Endothelial cell of umbilical vein (primary cell): ENCODE measurements at regions not wholly inside any gene's neighbourhood (a gene's known extent, or its start where the extent isn't known, plus 50 kb on each side); places are given as distances from the start of the nearest gene placed in this dataset.

Experiments used
- BruUV-seq: library from RNA; stranded (reverse); fragments of 400-500 nt; replicated peaks from 2 replicates; lab custom pipeline; 2021; lab: Mats Ljungman, UMichigan
- CTCF ChIA-PET: fragments of 300-600, 350-600 bp; sonication (Branson Sonifier 250); formaldehyde crosslinking; loops from one replicate; lab custom pipeline; 2021; ENCODE audit warnings: antibody characterized with exemption, inconsistent platforms; lab: Charles Lee
- POLR2A ChIA-PET: fragments of 300-600, 350-600 bp; sonication (Branson Sonifier 250); formaldehyde crosslinking; loops from one replicate; lab custom pipeline; 2021; ENCODE audit warnings: antibody characterized with exemption, inconsistent platforms; lab: Charles Lee
- DNase-seq: peaks from one replicate; pipeline ENCODE4 v3.0.0-alpha.2; 2011; ENCODE audit warnings: low read depth, low spot score
- FAIRE-seq: peaks from 2 replicates; lab custom pipeline; 2011; peaks lifted over from hg19 to GRCh38; lab: Jason Lieb, UNC
- H2AFZ ChIP-seq: 2 replicates; pipeline ENCODE4 v1.6.0; 2012; ENCODE audit warnings: low read depth, low read length, control low read depth, inconsistent platforms
- H3K27ac ChIP-seq: 2 replicates; pipeline ENCODE4 v1.5.1; 2011; ENCODE audit warnings: low read depth, mild to moderate bottlenecking, control low read depth, low read length, moderate library complexity; ENCODE audit not compliant: insufficient read depth
- H3K27me3 ChIP-seq, 2 experiments: 2 replicates each; pipeline versions ENCODE4 v1.6.0 to v1.6.1; 2011; ENCODE audit warnings: low read length in 2 of 2, mixed read lengths in 1 of 2; ENCODE audit not compliant: control insufficient read depth in 2 of 2, insufficient read depth in 2 of 2
- H3K36me3 ChIP-seq, 2 experiments: 2 replicates in 1 of 2; 3 replicates in 1 of 2; pipeline ENCODE4 v1.5.1; 2011; ENCODE audit warnings: low read length in 2 of 2, mild to moderate bottlenecking in 1 of 2, moderate library complexity in 1 of 2; ENCODE audit not compliant: control insufficient read depth in 2 of 2, insufficient read depth in 2 of 2; ENCODE audit errors: extremely low read depth in 1 of 2
- H3K4me1 ChIP-seq: 3 replicates; pipeline ENCODE4 v1.5.1; 2011; ENCODE audit warnings: mild to moderate bottlenecking, low read length; ENCODE audit not compliant: control insufficient read depth, insufficient read depth; ENCODE audit errors: extremely low read depth
- H3K4me2 ChIP-seq: 2 replicates; pipeline ENCODE4 v1.6.1; 2011; ENCODE audit warnings: low read length, control low read depth, mixed read lengths; ENCODE audit not compliant: insufficient read depth
- H3K4me3 ChIP-seq, 3 experiments: fragments of 200-600 bp in 1 of 3; sonication (generic), shearing (Covaris generic) in 1 of 3; replicated peaks in 1 of 3; 2 replicates each; pipeline ENCODE4 v1.5.1; 2011 to 2016; ENCODE audit warnings: control low read depth in 3 of 3, low read length in 3 of 3, mild to moderate bottlenecking in 2 of 3, inconsistent platforms in 1 of 3, low read depth in 1 of 3, moderate library complexity in 1 of 3; ENCODE audit not compliant: insufficient read depth in 1 of 3
- H3K79me2 ChIP-seq: 2 replicates; pipeline ENCODE4 v1.6.0; 2012; ENCODE audit warnings: low read length, inconsistent platforms; ENCODE audit not compliant: control insufficient read depth, insufficient read depth
- H3K9ac ChIP-seq: replicated peaks from 2 replicates; pipeline ENCODE3; 2011; ENCODE audit warnings: low read length, control low read depth; ENCODE audit not compliant: insufficient read depth; ENCODE audit errors: extremely low read depth
- H3K9me1 ChIP-seq: replicated peaks from 3 replicates; pipeline ENCODE4 v1.6.0; 2011; ENCODE audit warnings: mild to moderate bottlenecking, low read length; ENCODE audit not compliant: control insufficient read depth, insufficient read depth; ENCODE audit errors: extremely low read depth
- H3K9me3 ChIP-seq: replicated peaks from 2 replicates; pipeline ENCODE4 v1.5.1; 2012; ENCODE audit warnings: low read length, inconsistent platforms; ENCODE audit not compliant: control insufficient read depth, insufficient read depth
- H4K20me1 ChIP-seq: replicated peaks from 2 replicates; pipeline ENCODE3; 2011; ENCODE audit warnings: mild to moderate bottlenecking, low read length; ENCODE audit not compliant: control insufficient read depth, insufficient read depth; ENCODE audit errors: extremely low read depth
- EZH2 ChIP-seq: IDR thresholded peaks from 2 replicates; pipeline ENCODE4 v1.6.1; 2012; ENCODE audit warnings: borderline replicate concordance, low read depth, mild to moderate bottlenecking, moderate library complexity, low read length, inconsistent platforms; ENCODE audit not compliant: severe bottlenecking
- FOS ChIP-seq: IDR thresholded peaks from 2 replicates; pipeline ENCODE4 v1.6.1; 2011; ENCODE audit warnings: mild to moderate bottlenecking, low read length, moderate library complexity, borderline replicate concordance; ENCODE audit not compliant: insufficient read depth
- GATA2 ChIP-seq: IDR thresholded peaks from 2 replicates; pipeline ENCODE4 v1.7.0; 2011; ENCODE audit warnings: low read depth, mild to moderate bottlenecking, moderate library complexity, mixed read lengths, low read length; ENCODE audit not compliant: insufficient read length, insufficient read depth
- JUN ChIP-seq: IDR thresholded peaks from 2 replicates; pipeline ENCODE4 v1.6.1; 2011; ENCODE audit warnings: borderline replicate concordance, low read depth; ENCODE audit not compliant: insufficient read length, insufficient read depth
- MYC ChIP-seq: IDR thresholded peaks from one replicate; pipeline ENCODE4 v1.6.1; 2011; ENCODE audit warnings: mild to moderate bottlenecking, low read depth, low read length
- POLR2A ChIP-seq: IDR thresholded peaks from 2 replicates; pipeline ENCODE4 v1.6.1; 2012; ENCODE audit warnings: low read depth, mild to moderate bottlenecking, control low read depth, low read length
- POLR2AphosphoS5 ChIP-seq: IDR thresholded peaks from 2 replicates; pipeline ENCODE4 v1.6.1; 2012; ENCODE audit warnings: low read depth, mild to moderate bottlenecking, control low read depth, low read length, moderate library complexity; ENCODE audit not compliant: insufficient read depth
- dilution Hi-C: fragments of 300-500 bp; cut with MboI; formaldehyde crosslinking; loops from one replicate; pipeline ENCODE4 v1.15.0; 2019; ENCODE audit warnings: low sequenced_read_pairs; ENCODE audit not compliant: extremely low pct_ligation_motif_present
- intact Hi-C: fragments of 100-400 bp; cut with micrococcal nuclease; formaldehyde crosslinking; loops from one replicate; pipeline ENCODE4 v1.10.0; 2022
- TF ChIP-seq, protein P1 (sequence below): IDR thresholded peaks from 2 replicates; pipeline ENCODE4 v1.6.1; 2011; ENCODE audit not compliant: insufficient read depth, insufficient read length
- TF ChIP-seq, protein P2 (sequence below), 2 donors: IDR thresholded peaks; 1 replicate in 1 of 2; 2 replicates in 1 of 2; pipeline ENCODE4 v1.5.1; 2011; ENCODE audit warnings: low read length in 2 of 2, mild to moderate bottlenecking in 2 of 2, moderate library complexity in 2 of 2, control low read depth in 1 of 2, inconsistent platforms in 1 of 2, low read depth in 1 of 2; ENCODE audit not compliant: insufficient read depth in 1 of 2; ENCODE audit errors: extremely low read depth in 1 of 2

DNA sequence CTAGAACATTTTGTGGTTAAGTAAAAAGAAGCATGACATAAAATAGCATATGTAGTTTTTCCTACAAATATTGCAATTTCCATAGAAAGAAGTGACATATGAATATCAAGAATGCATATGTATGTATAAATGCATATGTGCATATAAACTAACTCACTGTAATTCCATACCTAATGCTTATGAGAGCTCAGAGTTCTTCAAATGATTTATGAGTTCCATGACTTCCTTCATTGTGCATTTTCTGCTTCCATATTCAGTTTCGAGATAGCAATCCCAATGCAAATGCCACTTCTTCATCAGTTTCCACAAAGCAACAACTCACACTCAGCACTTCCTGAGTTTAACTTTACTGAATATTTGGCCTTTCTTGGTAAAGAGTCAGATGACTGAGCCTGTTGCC is 1744.3 kb upstream of the MIR17HG start:
- Histone ChIP-seq H3K27me3 (no peaks in the 10 kb centered on the region), H3K9me3 (no peaks in the 10 kb centered on the region), H3K4me1 (no peaks in the 10 kb centered on the region), H3K9ac (no peak overlapping the region), H3K79me2 (no peaks in the 10 kb centered on the region), H3K27ac (no peak overlapping the region), H4K20me1 (no peaks in the 10 kb centered on the region), H2AFZ (no peak overlapping the region), H3K4me3 (no peak overlapping the region), H3K36me3 (no peaks in the 10 kb centered on the region), H3K9me1 (no peaks in the 10 kb centered on the region), H3K4me2 (no peak overlapping the region)
- intact Hi-C loops (no loop called here), dilution Hi-C loops (no loop called here)
- ChIA-PET CTCF (no interaction called here), POLR2A (no interaction called here)
- no peak for TF ChIP-seq EZH2
- no peak for TF ChIP-seq MYC
- TF ChIP-seq, protein P1, sequence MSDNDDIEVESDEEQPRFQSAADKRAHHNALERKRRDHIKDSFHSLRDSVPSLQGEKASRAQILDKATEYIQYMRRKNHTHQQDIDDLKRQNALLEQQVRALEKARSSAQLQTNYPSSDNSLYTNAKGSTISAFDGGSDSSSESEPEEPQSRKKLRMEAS = no peak
- no peak for TF ChIP-seq JUN
- TF ChIP-seq POLR2AphosphoS5 = no peak
- TF ChIP-seq, protein P2, sequence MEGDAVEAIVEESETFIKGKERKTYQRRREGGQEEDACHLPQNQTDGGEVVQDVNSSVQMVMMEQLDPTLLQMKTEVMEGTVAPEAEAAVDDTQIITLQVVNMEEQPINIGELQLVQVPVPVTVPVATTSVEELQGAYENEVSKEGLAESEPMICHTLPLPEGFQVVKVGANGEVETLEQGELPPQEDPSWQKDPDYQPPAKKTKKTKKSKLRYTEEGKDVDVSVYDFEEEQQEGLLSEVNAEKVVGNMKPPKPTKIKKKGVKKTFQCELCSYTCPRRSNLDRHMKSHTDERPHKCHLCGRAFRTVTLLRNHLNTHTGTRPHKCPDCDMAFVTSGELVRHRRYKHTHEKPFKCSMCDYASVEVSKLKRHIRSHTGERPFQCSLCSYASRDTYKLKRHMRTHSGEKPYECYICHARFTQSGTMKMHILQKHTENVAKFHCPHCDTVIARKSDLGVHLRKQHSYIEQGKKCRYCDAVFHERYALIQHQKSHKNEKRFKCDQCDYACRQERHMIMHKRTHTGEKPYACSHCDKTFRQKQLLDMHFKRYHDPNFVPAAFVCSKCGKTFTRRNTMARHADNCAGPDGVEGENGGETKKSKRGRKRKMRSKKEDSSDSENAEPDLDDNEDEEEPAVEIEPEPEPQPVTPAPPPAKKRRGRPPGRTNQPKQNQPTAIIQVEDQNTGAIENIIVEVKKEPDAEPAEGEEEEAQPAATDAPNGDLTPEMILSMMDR (IDR thresholded peaks at IDR 0.05; ENCODE audit: extremely low read depth in 1 of 2, insufficient read depth in 1 of 2, low read depth in 1 of 2, low read length in 2 of 2) = no peak
- TF ChIP-seq GATA2 = no peak
- TF ChIP-seq POLR2A = no peak
- TF ChIP-seq FOS = no peak
- no peak for DNase-seq
- BruUV-seq = no TSS peak
- no peak for FAIRE-seq
